ENCODE measurements at regions not wholly inside any gene's neighbourhood (a gene's known extent, or its start where the extent isn't known, plus 50 kb on each side); places are given as distances from the start of the nearest gene placed in this dataset.
A peak's percentile ranks its signal among the peaks of the same experiment; 100 is the strongest.

DNA sequence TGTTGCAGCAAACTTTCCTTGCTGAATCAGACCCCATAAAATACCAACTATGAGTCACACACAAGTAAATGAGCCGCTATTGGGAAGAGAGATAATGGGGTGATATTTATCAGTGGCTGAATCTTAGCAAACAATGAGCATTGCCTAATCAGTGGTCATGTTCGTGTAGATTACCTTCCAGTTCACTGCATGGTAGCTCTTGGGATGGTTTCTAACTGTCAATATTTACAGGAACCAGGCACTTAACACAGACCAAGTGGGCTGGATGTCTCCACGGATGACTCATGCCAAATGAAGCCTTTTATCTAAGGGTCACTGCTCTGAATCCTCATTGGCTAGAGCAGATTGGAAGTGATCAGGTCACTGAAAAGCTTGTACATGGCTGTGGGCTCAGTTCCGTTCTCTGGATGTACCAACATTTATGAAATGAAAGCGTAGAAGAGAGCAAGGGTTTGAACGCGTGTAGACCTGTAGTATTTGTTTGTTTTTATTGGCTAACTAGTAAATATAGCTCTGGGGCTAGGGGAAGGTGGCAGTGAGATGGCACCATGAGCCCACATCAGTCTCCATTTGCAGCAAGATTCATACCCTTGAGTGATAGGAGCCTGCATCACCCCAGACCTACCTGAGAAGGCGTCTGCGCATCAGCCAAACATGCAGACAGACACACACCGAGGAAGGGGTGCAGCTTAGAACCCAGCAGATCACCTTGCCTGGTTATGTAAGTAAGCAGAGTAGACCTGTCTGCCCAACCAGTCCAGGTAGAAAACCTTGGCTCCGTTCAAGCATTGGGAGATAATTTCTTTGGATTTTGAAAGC, 153.3 kb downstream of the TOMM20 start (continued):
- TF ChIP-seq ETV6 (IDR thresholded peaks at IDR 0.05; ENCODE audit: borderline replicate concordance in 1 of 2, low read depth in 2 of 2, low read length in 1 of 2) (peak in 1 of 2 experiments; percentile 77; a peak in 1 of 4 replicates), ETV6 (CRISPR knock-in tag; IDR thresholded peaks at IDR 0.05; ENCODE audit: borderline replicate concordance) (no peak), ZNF778 (CRISPR knock-in tag; IDR thresholded peaks at IDR 0.05) (no peak), CTBP1 (IDR thresholded peaks at IDR 0.05; ENCODE audit: borderline replicate concordance) (peak; percentile 97), PCBP2 (IDR thresholded peaks at IDR 0.05; ENCODE audit: low read depth, low read length, poor library complexity, severe bottlenecking) (no peak), NUFIP1 (IDR thresholded peaks at IDR 0.05; ENCODE audit: partially characterized antibody) (no peak), RBM15 (IDR thresholded peaks at IDR 0.05; ENCODE audit: insufficient read depth, low read length) (no peak), RBM25 (IDR thresholded peaks at IDR 0.05; ENCODE audit: low read depth, low read length, severe bottlenecking) (peak; percentile 85), U2AF2 (optimal IDR thresholded peaks at IDR 0.05; ENCODE audit: low read depth, low read length) (no peak), NFYB (IDR thresholded peaks at IDR 0.05; ENCODE audit: extremely low read depth, insufficient read length) (peak; percentile 98), TAF7 (tag; IDR thresholded peaks at IDR 0.05) (0 out of 2 replicates have a peak, but pooled peaks have one; percentile 6), FOXJ3 (CRISPR knock-in tag; IDR thresholded peaks at IDR 0.05) (peak; percentile 64; the same call in 1 of the 2 replicates), HNRNPUL1 (IDR thresholded peaks at IDR 0.05; ENCODE audit: low read length) (0 out of 2 replicates have a peak, but pooled peaks have one; percentile 37), MEF2D (tag; conservative IDR thresholded peaks at IDR 0.05; ENCODE audit: low read depth) (peak; percentile 81), FOSL1 (tag; conservative IDR thresholded peaks at IDR 0.05) (peak; percentile 100), SAFB2 (IDR thresholded peaks at IDR 0.05; ENCODE audit: borderline replicate concordance, low read depth, low read length, severe bottlenecking) (no peak), MYNN (IDR thresholded peaks at IDR 0.05) (peak; percentile 65), MYNN (CRISPR knock-in tag; IDR thresholded peaks at IDR 0.05) (no peak), ZNF165 (CRISPR knock-in tag; IDR thresholded peaks at IDR 0.05; ENCODE audit: borderline replicate concordance) (0 out of 2 replicates have a peak, but pooled peaks have one; percentile 15), ZNF436 (CRISPR knock-in tag; IDR thresholded peaks at IDR 0.05) (no peak), CHD1 (IDR thresholded peaks at IDR 0.05; ENCODE audit: low read length) (no peak), NR3C1 (CRISPR knock-in tag; IDR thresholded peaks at IDR 0.05) (no peak), ZNF324 (CRISPR knock-in tag; IDR thresholded peaks at IDR 0.05) (no peak), ZEB2 (IDR thresholded peaks at IDR 0.05) (peak; percentile 94), SMARCE1 (IDR thresholded peaks at IDR 0.05) (peak; percentile 100), POLR2AphosphoS5 (IDR thresholded peaks at IDR 0.05; ENCODE audit: control insufficient read depth, insufficient read depth, low read depth, low read length) (peak; percentile 88), FOXM1 (IDR thresholded peaks at IDR 0.05; ENCODE audit: low read depth) (peak; percentile 84), FOXM1 (CRISPR knock-in tag; IDR thresholded peaks at IDR 0.05; ENCODE audit: low read depth) (peak; percentile 55; the same call in 1 of the 2 replicates)
- TF ChIP-seq, protein P1, sequence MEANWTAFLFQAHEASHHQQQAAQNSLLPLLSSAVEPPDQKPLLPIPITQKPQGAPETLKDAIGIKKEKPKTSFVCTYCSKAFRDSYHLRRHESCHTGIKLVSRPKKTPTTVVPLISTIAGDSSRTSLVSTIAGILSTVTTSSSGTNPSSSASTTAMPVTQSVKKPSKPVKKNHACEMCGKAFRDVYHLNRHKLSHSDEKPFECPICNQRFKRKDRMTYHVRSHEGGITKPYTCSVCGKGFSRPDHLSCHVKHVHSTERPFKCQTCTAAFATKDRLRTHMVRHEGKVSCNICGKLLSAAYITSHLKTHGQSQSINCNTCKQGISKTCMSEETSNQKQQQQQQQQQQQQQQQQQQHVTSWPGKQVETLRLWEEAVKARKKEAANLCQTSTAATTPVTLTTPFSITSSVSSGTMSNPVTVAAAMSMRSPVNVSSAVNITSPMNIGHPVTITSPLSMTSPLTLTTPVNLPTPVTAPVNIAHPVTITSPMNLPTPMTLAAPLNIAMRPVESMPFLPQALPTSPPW (CRISPR knock-in tag; IDR thresholded peaks at IDR 0.05) = peak; percentile 76

Measured in K562 (cell line).